ENCODE measurements at regions not wholly inside any gene's neighbourhood (a gene's known extent, or its start where the extent isn't known, plus 50 kb on each side); places are given as distances from the start of the nearest gene placed in this dataset.
"Not testable (repeated sequence)": the region's sequence is repeated elsewhere in the genome, so short reads cannot be mapped to it uniquely, and the experiment has no call there.

- TF ChIP-seq, protein P1, sequence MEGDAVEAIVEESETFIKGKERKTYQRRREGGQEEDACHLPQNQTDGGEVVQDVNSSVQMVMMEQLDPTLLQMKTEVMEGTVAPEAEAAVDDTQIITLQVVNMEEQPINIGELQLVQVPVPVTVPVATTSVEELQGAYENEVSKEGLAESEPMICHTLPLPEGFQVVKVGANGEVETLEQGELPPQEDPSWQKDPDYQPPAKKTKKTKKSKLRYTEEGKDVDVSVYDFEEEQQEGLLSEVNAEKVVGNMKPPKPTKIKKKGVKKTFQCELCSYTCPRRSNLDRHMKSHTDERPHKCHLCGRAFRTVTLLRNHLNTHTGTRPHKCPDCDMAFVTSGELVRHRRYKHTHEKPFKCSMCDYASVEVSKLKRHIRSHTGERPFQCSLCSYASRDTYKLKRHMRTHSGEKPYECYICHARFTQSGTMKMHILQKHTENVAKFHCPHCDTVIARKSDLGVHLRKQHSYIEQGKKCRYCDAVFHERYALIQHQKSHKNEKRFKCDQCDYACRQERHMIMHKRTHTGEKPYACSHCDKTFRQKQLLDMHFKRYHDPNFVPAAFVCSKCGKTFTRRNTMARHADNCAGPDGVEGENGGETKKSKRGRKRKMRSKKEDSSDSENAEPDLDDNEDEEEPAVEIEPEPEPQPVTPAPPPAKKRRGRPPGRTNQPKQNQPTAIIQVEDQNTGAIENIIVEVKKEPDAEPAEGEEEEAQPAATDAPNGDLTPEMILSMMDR (conservative IDR thresholded peaks at IDR 0.05; ENCODE audit: low read depth in 2 of 2): not testable (repeated sequence)
- TF ChIP-seq EZH2 (IDR thresholded peaks at IDR 0.05; ENCODE audit: low read depth, unreplicated experiment); CREB1 (CRISPR knock-in tag; IDR thresholded peaks at IDR 0.05; ENCODE audit: low read depth): not testable (repeated sequence)
These were observed 60.9 kb downstream of the PGRMC1 start for GRCh38 chrX:119296973-119297372.
